Skeletal muscle satellite cell (primary cell): ENCODE measurements at regions not wholly inside any gene's neighbourhood (a gene's known extent, or its start where the extent isn't known, plus 50 kb on each side); places are given as distances from the start of the nearest gene placed in this dataset.

Experiments used
- H3K27me3 ChIP-seq: 2 replicates; pipeline ENCODE4 v1.7.0; 2013; ENCODE audit warnings: low read length; ENCODE audit not compliant: control insufficient read depth, insufficient read depth
- H3K36me3 ChIP-seq: 2 replicates; pipeline ENCODE4 v1.7.0; 2013; ENCODE audit warnings: mild to moderate bottlenecking, control low read depth, low read length; ENCODE audit not compliant: insufficient read depth
- H3K4me1 ChIP-seq: 2 replicates; pipeline ENCODE4 v1.7.0; 2013; ENCODE audit warnings: low read length; ENCODE audit not compliant: control insufficient read depth, insufficient read depth
- H3K4me2 ChIP-seq: 2 replicates; pipeline ENCODE4 v1.7.0; 2013; ENCODE audit warnings: mild to moderate bottlenecking, low read length
- H3K4me3 ChIP-seq: 2 replicates; pipeline ENCODE4 v1.7.0; 2013; ENCODE audit warnings: low read length
- H3K9ac ChIP-seq: 2 replicates; pipeline ENCODE4 v1.7.0; 2013; ENCODE audit warnings: mild to moderate bottlenecking, low read depth, low read length, moderate library complexity
- H3K9me3 ChIP-seq: replicated peaks from 2 replicates; pipeline ENCODE4 v1.7.0; 2013; ENCODE audit warnings: mild to moderate bottlenecking, control low read depth, low read length

DNA sequence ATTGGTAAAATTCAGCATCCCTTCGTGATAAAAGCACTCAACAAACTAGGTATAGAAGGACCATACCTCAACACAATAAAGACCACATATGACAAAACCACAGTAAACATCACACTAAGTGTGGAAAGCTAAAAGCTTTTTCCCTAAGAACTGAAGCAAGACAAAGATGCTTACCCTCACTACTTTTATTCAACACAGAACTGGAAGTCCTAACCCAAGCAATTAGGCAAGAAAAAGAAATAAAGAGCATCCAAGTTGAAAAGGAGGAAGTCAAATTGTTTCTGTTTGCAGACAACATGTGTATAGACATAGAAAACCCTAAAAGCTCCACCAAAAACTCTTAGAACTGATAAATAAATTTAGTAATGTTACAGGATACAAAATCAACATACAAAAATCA is 271.7 kb downstream of the RBM43 start:
- Histone ChIP-seq H3K4me3 (no peak overlapping the region), H3K9ac (no peak overlapping the region), H3K4me2 (no peak overlapping the region), H3K9me3 (peaks cover 6% of the 10 kb centered on the region), H3K4me1 (no peaks in the 10 kb centered on the region), H3K36me3 (no peaks in the 10 kb centered on the region), H3K27me3 (no peaks in the 10 kb centered on the region)

DNA sequence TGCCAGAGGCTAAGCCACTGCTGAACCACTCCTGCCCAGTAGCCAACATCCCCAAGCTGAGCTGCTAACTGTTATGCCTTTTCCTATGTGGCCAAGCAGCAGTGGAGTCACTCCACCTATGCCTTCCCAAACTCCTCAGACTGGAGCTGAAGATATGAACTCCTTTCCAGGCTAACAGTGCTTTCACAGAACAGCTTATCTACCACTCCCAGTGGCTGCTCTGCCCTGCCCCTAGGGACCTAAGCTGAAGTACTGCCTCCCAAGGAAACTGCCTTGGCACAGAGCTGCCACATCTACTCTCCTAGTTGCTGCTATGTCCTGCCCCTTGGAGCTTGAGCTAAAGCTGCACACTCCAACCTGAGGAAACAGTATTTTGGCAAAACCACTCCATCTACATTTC is 275.9 kb downstream of the RBM43 start:
- Histone ChIP-seq H3K9ac (no peak overlapping the region), H3K9me3 (peaks cover 6% of the 10 kb centered on the region), H3K27me3 (no peaks in the 10 kb centered on the region), H3K4me3 (no peak overlapping the region), H3K4me2 (no peak overlapping the region), H3K36me3 (no peaks in the 10 kb centered on the region), H3K4me1 (no peaks in the 10 kb centered on the region)

DNA sequence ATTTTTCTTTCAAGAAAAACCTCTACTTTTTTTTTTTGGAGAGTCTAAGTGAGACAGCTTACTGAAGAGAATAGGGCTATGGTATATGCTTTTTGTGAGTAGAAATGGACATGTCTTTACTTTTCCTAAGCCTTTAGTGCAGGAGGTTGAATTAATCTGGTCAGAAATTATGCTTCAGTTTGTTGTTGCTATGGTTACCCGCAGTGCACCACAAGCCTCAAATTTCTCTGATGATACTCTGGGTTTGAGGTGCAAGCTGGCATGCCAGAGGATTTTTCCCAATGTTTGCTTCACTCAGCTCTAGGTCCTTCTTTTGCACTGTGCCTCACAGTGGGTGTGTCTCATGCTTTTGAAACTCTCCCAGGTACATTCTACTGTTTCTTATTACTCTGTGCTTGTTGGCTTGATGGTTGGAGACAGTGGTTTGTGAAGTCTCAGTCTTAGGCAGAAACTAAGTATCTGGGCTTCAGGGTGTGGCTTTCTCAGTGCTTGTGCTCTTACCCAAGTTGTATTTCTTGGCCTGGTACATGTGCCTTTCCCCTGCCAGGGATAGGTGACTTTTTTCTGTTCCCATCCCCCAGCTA is 278.3 kb downstream of the RBM43 start:
- no peak overlapping the region for H3K4me2 ChIP-seq
- H3K9ac ChIP-seq = no peak overlapping the region
- H3K36me3 ChIP-seq = no peaks in the 10 kb centered on the region
- no peak overlapping the region for H3K4me3 ChIP-seq
- no peaks in the 10 kb centered on the region for H3K27me3 ChIP-seq
- H3K4me1 ChIP-seq = no peaks in the 10 kb centered on the region
- no peaks in the 10 kb centered on the region for H3K9me3 ChIP-seq

DNA sequence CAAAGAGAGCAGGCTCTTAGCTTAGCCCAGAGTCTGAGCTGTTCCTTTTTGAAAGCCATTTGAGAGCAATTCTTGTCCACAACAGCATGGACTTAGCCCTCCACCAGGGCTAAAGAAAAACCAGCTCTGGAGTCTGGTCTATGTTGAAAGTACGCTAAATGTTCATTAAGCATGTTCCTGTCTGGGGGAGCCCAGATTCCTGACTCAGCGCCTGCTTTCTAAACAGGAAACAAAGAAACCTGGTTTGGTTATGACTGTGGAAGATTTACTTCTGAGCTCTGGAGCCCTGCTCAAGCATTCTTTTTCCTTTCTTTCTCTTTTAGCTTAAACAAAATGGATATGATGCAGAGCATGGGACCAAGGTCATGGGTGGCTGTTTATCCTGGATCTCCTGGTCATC is 279.8 kb downstream of the RBM43 start:
- Histone ChIP-seq H3K9ac (no peak overlapping the region), H3K4me2 (no peak overlapping the region), H3K4me1 (no peaks in the 10 kb centered on the region), H3K4me3 (no peak overlapping the region), H3K36me3 (no peaks in the 10 kb centered on the region), H3K27me3 (no peaks in the 10 kb centered on the region), H3K9me3 (no peaks in the 10 kb centered on the region)

DNA sequence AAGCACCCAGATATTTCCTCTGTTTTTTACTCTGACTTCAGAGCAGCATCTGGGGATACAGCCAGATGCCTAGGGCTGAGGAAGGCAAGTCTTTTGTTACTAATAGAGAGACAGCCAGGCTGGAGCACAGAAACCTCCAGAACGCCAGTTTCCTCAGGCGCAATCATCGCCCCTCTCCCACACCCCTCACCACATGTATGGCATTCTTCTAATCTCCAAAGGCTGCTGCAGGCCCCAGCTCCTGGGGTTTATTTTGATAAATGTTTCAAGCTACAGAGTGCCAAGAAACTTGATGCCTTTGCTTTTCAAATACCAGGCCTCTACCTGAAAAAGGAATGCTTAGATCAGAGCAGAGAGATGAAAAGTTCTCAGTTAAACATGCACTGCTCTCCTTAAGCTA is 283.6 kb downstream of the RBM43 start:
- Histone ChIP-seq H3K9me3 (no peaks in the 10 kb centered on the region), H3K36me3 (no peaks in the 10 kb centered on the region), H3K4me1 (no peaks in the 10 kb centered on the region), H3K4me3 (no peak overlapping the region), H3K4me2 (no peak overlapping the region), H3K9ac (no peak overlapping the region), H3K27me3 (no peaks in the 10 kb centered on the region)

DNA sequence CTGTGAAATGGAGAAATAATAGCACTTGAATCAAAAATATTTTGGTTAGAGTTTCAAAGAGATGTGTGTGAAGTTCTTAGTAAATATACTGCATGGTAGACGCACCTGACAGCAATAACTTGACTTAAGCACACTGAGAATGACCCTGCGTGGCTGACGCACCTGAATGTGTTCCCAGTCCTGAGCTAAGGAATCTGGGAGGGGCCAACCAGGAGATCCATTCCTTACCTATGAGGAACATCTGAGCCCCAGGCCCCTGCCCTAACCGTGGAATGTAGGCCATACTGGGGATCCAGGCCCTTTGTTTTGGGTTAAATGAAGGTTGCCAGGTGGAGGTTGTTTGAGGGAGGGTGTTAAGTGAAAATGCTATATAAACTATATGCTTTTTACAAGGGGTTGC is 284.4 kb downstream of the RBM43 start:
- no peaks in the 10 kb centered on the region for H3K27me3 ChIP-seq

DNA sequence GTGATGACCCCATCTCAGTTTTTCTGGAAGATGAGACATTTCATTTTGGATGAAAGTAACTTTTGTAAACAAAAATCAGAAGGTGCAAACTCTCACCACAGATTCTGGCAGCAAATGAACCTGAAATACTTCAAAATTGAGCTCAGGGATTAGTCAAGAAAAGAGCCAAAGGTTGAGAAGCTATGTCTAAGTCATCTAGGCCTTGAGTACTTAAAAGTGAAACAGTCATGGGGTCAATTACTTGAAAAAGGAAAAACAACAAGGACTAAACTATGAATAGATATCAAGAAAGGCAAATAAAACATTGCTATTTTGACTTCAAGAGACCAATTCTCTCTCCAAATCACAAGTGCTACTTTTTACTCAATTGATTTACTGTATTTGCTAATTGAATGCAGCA is 285.1 kb downstream of the RBM43 start:
- Histone ChIP-seq H3K4me2 (no peak overlapping the region), H3K4me3 (no peak overlapping the region), H3K9ac (no peak overlapping the region), H3K27me3 (no peaks in the 10 kb centered on the region), H3K9me3 (no peaks in the 10 kb centered on the region), H3K36me3 (no peaks in the 10 kb centered on the region), H3K4me1 (no peaks in the 10 kb centered on the region)

More for the DNA sequence above, 284.4 kb downstream of the RBM43 start:
- no peaks in the 10 kb centered on the region for H3K9me3 ChIP-seq
- no peak overlapping the region for H3K4me2 ChIP-seq
- no peaks in the 10 kb centered on the region for H3K4me1 ChIP-seq
- H3K36me3 ChIP-seq = no peaks in the 10 kb centered on the region
- no peak overlapping the region for H3K9ac ChIP-seq
- H3K4me3 ChIP-seq = no peak overlapping the region

DNA sequence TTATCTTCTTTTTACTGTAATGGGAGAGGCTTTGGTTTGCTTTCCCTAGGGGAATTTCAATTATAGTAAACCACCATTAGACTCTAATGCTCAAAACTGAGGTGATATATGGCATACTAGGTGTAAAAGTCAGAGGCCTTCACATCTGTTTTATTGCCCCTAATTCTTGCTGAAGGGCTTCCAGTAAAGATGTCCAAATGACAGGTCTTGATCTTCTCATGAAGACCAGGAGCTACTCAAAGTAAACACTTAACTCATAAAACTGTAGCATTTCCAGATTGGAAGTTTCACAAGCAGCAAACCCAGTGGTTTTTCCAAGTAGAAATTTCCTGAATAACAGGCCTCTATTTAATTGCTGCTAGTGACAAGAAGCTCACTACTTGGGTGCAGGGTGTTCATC is 286.8 kb downstream of the RBM43 start:
- Histone ChIP-seq H3K9ac (no peak overlapping the region), H3K4me2 (no peak overlapping the region), H3K36me3 (no peaks in the 10 kb centered on the region), H3K9me3 (no peaks in the 10 kb centered on the region), H3K4me1 (no peaks in the 10 kb centered on the region), H3K27me3 (no peaks in the 10 kb centered on the region), H3K4me3 (no peak overlapping the region)

DNA sequence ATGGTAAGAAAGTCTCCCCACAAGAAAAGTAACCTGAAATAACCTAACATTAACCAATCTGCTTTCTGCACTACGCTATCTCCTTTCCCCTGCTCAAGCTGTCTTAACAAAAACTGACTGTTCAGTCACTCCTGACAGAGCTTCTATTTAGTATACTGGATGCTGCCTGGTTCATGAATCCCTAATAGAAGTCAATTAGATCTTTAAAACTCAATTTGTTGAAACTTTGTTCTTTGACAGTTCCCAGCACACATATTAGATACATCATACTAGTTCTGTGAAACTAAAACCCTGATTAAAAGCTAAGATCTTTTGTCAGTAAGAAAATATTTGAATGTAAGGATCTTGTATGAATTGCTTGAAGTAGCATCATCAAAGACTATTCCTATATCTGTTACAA is 287.4 kb downstream of the RBM43 start:
- H3K4me1 ChIP-seq = no peaks in the 10 kb centered on the region
- no peak overlapping the region for H3K4me2 ChIP-seq
- H3K9ac ChIP-seq = no peak overlapping the region
- no peak overlapping the region for H3K4me3 ChIP-seq
- H3K36me3 ChIP-seq = no peaks in the 10 kb centered on the region
- no peaks in the 10 kb centered on the region for H3K9me3 ChIP-seq
- no peaks in the 10 kb centered on the region for H3K27me3 ChIP-seq

DNA sequence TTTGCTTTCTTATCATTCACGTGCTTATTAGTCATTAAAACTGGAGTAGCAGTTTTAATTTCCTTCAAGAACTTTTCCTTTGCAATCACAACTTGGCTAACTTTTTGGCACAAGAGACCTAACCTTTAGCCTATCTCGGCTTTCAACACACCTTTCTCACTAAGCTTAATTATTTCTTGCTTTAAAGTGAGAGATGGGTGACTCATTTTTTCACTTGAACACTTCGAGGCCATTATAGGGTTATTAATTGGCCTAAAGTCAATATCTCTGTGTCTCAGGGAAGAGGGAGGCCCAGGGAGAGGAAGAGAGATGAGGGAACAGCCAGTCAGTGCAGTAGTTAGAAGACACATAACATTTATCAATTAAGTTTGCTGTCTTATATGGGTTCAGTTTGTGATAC is 289.8 kb downstream of the RBM43 start:
- H3K36me3 ChIP-seq = no peaks in the 10 kb centered on the region
- H3K4me3 ChIP-seq = no peak overlapping the region
- no peak overlapping the region for H3K4me2 ChIP-seq
- H3K27me3 ChIP-seq = no peaks in the 10 kb centered on the region
- no peaks in the 10 kb centered on the region for H3K9me3 ChIP-seq
- no peak overlapping the region for H3K9ac ChIP-seq
- H3K4me1 ChIP-seq = no peaks in the 10 kb centered on the region

DNA sequence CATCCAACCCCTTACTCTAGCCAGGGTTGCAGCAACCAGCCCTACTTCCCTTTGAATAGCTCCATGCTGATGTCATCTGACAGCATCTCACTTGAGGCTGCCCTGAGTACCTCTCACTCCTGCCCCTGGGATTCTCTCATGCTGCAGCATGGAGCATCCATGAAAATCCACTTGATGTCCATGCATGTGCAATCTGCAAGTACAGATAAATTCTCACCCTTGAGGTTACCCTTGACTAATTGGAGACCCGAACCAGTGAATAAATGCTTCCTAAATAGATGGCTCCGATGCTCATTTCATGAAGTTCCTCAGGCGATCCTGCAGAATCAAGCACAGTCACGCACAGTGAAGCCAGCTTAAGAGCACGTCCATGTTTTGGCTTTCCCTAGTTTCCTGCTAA is 298.3 kb downstream of the RBM43 start:
- H3K9me3 ChIP-seq = no peaks in the 10 kb centered on the region
- H3K4me1 ChIP-seq = no peaks in the 10 kb centered on the region
- no peaks in the 10 kb centered on the region for H3K27me3 ChIP-seq
- no peak overlapping the region for H3K9ac ChIP-seq
- no peak overlapping the region for H3K4me3 ChIP-seq
- H3K4me2 ChIP-seq = no peak overlapping the region
- no peaks in the 10 kb centered on the region for H3K36me3 ChIP-seq

DNA sequence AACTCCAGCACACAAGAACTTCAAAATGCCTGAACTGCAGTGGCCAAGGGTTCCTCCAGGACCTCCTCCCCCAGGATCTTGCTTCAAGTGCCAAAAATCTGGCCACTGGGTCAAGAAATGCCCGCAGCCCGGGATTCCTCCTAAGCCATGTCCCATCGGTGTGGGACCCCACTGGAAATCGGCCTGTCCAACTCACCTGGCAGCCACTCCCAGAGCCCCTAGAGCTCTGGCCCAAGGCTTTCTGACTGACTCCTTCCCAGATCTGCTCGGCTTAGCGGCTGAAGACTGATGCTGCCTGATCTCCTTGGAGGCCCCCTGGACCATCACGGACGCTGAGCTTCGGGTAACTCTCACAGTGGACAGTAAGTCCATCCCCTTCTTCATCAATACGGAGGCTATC is 306.4 kb downstream of the RBM43 start:
- no peaks in the 10 kb centered on the region for H3K9me3 ChIP-seq
- no peak overlapping the region for H3K4me3 ChIP-seq
- no peaks in the 10 kb centered on the region for H3K4me1 ChIP-seq
- no peaks in the 10 kb centered on the region for H3K27me3 ChIP-seq
- H3K9ac ChIP-seq = no peak overlapping the region
- H3K4me2 ChIP-seq = no peak overlapping the region
- H3K36me3 ChIP-seq = no peaks in the 10 kb centered on the region
